H9 (cell line): ENCODE measurements at regions not wholly inside any gene's neighbourhood (a gene's known extent, or its start where the extent isn't known, plus 50 kb on each side); places are given as distances from the start of the nearest gene placed in this dataset.

Source experiments
- DNase-seq: peaks from one replicate; pipeline ENCODE4 v3.0.0-alpha.2; 2017
- H2AFZ ChIP-seq: one replicate; pipeline ENCODE4 v1.6.1; 2013; ENCODE audit warnings: mild to moderate bottlenecking, low read length, control low read depth, moderate library complexity
- H2AK5ac ChIP-seq: 2 replicates; pipeline ENCODE4 v1.6.1; 2013; ENCODE audit warnings: low read length, control low read depth, mixed read lengths; ENCODE audit not compliant: insufficient read length
- H2BK120ac ChIP-seq: one replicate; pipeline ENCODE4 v1.6.1; 2013; ENCODE audit warnings: low read depth, mild to moderate bottlenecking, low read length, control low read depth, inconsistent platforms; ENCODE audit not compliant: poor library complexity, severe bottlenecking
- H2BK12ac ChIP-seq: 2 replicates; pipeline ENCODE4 v1.6.1; 2013; ENCODE audit warnings: low read length, control low read depth, mixed read lengths, low read depth; ENCODE audit not compliant: insufficient read length
- H2BK15ac ChIP-seq: 2 replicates; pipeline ENCODE4 v1.6.1; 2013; ENCODE audit warnings: low read depth, low read length, control low read depth
- H2BK20ac ChIP-seq: one replicate; pipeline ENCODE4 v1.6.1; 2013; ENCODE audit warnings: low read depth, mild to moderate bottlenecking, low read length, control low read depth, inconsistent platforms; ENCODE audit not compliant: poor library complexity, severe bottlenecking
- H2BK5ac ChIP-seq: 2 replicates; pipeline ENCODE4 v1.6.1; 2013; ENCODE audit warnings: low read length, control low read depth, mixed read lengths; ENCODE audit not compliant: insufficient read length
- H3K14ac ChIP-seq: 2 replicates; pipeline ENCODE4 v1.6.1; 2013; ENCODE audit warnings: low read length, control low read depth; ENCODE audit not compliant: insufficient read depth
- H3K18ac ChIP-seq: 2 replicates; pipeline ENCODE4 v1.6.1; 2013; ENCODE audit warnings: low read depth, mild to moderate bottlenecking, mixed read lengths, low read length, control low read depth; ENCODE audit not compliant: insufficient read length
- H3K23ac ChIP-seq: 2 replicates; pipeline ENCODE4 v1.6.1; 2013; ENCODE audit warnings: low read length, control low read depth, mixed read lengths, low read depth; ENCODE audit not compliant: insufficient read length
- H3K23me2 ChIP-seq: 2 replicates; pipeline ENCODE4 v1.6.1; 2013; ENCODE audit warnings: low read depth, mild to moderate bottlenecking, mixed read lengths, low read length, control low read depth; ENCODE audit not compliant: insufficient read length, poor library complexity, severe bottlenecking
- H3K27ac ChIP-seq: 2 replicates; pipeline ENCODE4 v1.5.1; 2013; ENCODE audit warnings: low read length, control low read depth, mixed read lengths, low read depth; ENCODE audit not compliant: insufficient read length
- H3K27me3 ChIP-seq: 2 replicates; pipeline ENCODE4 v1.6.1; 2013; ENCODE audit warnings: low read length, control low read depth, inconsistent platforms; ENCODE audit not compliant: insufficient read depth
- H3K4ac ChIP-seq: 2 replicates; pipeline ENCODE4 v1.6.1; 2013; ENCODE audit warnings: low read depth, mild to moderate bottlenecking, control low read depth, inconsistent platforms, low read length, moderate library complexity
- H3K4me1 ChIP-seq: 2 replicates; pipeline ENCODE4 v1.6.1; 2013; ENCODE audit warnings: low read length, control low read depth, inconsistent platforms; ENCODE audit not compliant: insufficient read depth
- H3K4me2 ChIP-seq: 2 replicates; pipeline ENCODE4 v1.6.1; 2013; ENCODE audit warnings: low read length, control low read depth, mixed read lengths; ENCODE audit not compliant: insufficient read length, insufficient read depth
- H3K56ac ChIP-seq: 2 replicates; pipeline ENCODE4 v1.6.1; 2013; ENCODE audit warnings: low read depth, mild to moderate bottlenecking, mixed read lengths, low read length, control low read depth; ENCODE audit not compliant: insufficient read length
- H3K79me1 ChIP-seq: 2 replicates; pipeline ENCODE4 v1.6.1; 2013; ENCODE audit warnings: low read depth, mild to moderate bottlenecking, moderate library complexity, low read length, control low read depth, inconsistent platforms; ENCODE audit not compliant: insufficient read depth, poor library complexity, severe bottlenecking
- H3K79me2 ChIP-seq: 2 replicates; pipeline ENCODE4 v1.6.1; 2013; ENCODE audit warnings: low read length, control low read depth, inconsistent platforms; ENCODE audit not compliant: insufficient read depth
- H3K9ac ChIP-seq: 2 replicates; pipeline ENCODE4 v1.6.1; 2013; ENCODE audit warnings: low read length, control low read depth, mixed read lengths; ENCODE audit not compliant: insufficient read length; ENCODE audit errors: extremely low read depth
- H3K9me3 ChIP-seq: one replicate; pipeline ENCODE4 v1.6.1; 2013; ENCODE audit warnings: low read depth, low read length, inconsistent platforms; ENCODE audit not compliant: control insufficient read depth
- H3T11ph ChIP-seq: one replicate; pipeline ENCODE4 v1.6.1; 2013; ENCODE audit warnings: mild to moderate bottlenecking, low read length, control low read depth, inconsistent platforms
- H4K20me1 ChIP-seq: one replicate; pipeline ENCODE4 v1.6.1; 2013; ENCODE audit not compliant: control insufficient read depth, insufficient read length, insufficient read depth
- H4K5ac ChIP-seq: 2 replicates; pipeline ENCODE4 v1.6.1; 2013; ENCODE audit warnings: low read depth, mild to moderate bottlenecking, mixed read lengths, low read length, control low read depth; ENCODE audit not compliant: insufficient read length
- H4K8ac ChIP-seq: replicated peaks from 2 replicates; pipeline ENCODE4 v1.6.1; 2013; ENCODE audit warnings: low read length, control low read depth, mixed read lengths, low read depth; ENCODE audit not compliant: insufficient read length
- H4K91ac ChIP-seq: 2 replicates; pipeline ENCODE4 v1.6.1; 2013; ENCODE audit warnings: low read depth, mild to moderate bottlenecking, moderate library complexity, mixed read lengths, low read length, control low read depth; ENCODE audit not compliant: insufficient read length
- H3K27ac Mint-ChIP-seq, 3 experiments: 2 replicates in 2 of 3; 3 replicates in 1 of 3; pipeline ENCODE4 v1.8.0; 2020 to 2021; ENCODE audit warnings: mixed read lengths in 3 of 3, mild to moderate bottlenecking in 1 of 3, moderate library complexity in 1 of 3
- H3K27me3 Mint-ChIP-seq: 2 replicates; pipeline ENCODE4 v1.8.0; 2021; ENCODE audit warnings: low read depth, mild to moderate bottlenecking, moderate library complexity, mixed read lengths
- H3K36me3 Mint-ChIP-seq, 3 experiments: 2 replicates in 2 of 3; 3 replicates in 1 of 3; pipeline ENCODE4 v1.8.0; 2020 to 2021; ENCODE audit warnings: low read depth in 3 of 3, mixed read lengths in 3 of 3; ENCODE audit not compliant: insufficient read depth in 1 of 3
- H3K4me1 Mint-ChIP-seq, 2 experiments: 2 replicates each; pipeline ENCODE4 v1.8.0; 2020; ENCODE audit warnings: mixed read lengths in 2 of 2
- H3K4me3 Mint-ChIP-seq, 2 experiments: 2 replicates in 1 of 2; 3 replicates in 1 of 2; pipeline ENCODE4 v1.8.0; 2020 to 2021; ENCODE audit warnings: mild to moderate bottlenecking in 2 of 2, mixed read lengths in 2 of 2, moderate library complexity in 1 of 2
- H3K9me3 Mint-ChIP-seq, 2 experiments: 2 replicates in 1 of 2; 3 replicates in 1 of 2; pipeline ENCODE4 v1.8.0; 2020; ENCODE audit warnings: mild to moderate bottlenecking in 2 of 2, mixed read lengths in 2 of 2, moderate library complexity in 1 of 2
- CTCF ChIP-seq: fragments of 200-600 bp; sonication (generic); conservative IDR thresholded peaks from 3 replicates; pipeline ENCODE4 v1.8.0; 2021; ENCODE audit warnings: antibody characterized with exemption, mild to moderate bottlenecking
- WGBS: extraction: QIAGEN DNeasy Blood & Tissue Kit; methylation state at CpG from one replicate; pipeline ENCODE4 v1.1.7; 2013; ENCODE audit warnings: missing lambda C conversion rate, low lambda C conversion rate, mixed read lengths; ENCODE audit not compliant: insufficient read length; ENCODE audit errors: extremely low coverage; 5-methylcytosine and 5-hydroxymethylcytosine counted together

- no peak overlapping the region for H3K18ac ChIP-seq
- no peaks in the 10 kb centered on the region for H3K36me3 Mint-ChIP-seq
- H3K79me2 ChIP-seq = no peaks in the 10 kb centered on the region
- H3K79me1 ChIP-seq = no peaks in the 10 kb centered on the region
- H4K91ac ChIP-seq = no peak overlapping the region
- no peak overlapping the region for H2AFZ ChIP-seq
- H3K4ac ChIP-seq = no peak overlapping the region
- H2AK5ac ChIP-seq = no peak overlapping the region
- no peak overlapping the region for H3K14ac ChIP-seq
- no peak for DNase-seq
- H3T11ph ChIP-seq = no peak overlapping the region
- no peak overlapping the region for H3K27ac Mint-ChIP-seq
- H4K8ac ChIP-seq = no peak overlapping the region
- WGBS = no CpG with 5 or more reads among the region's 2 CpGs
- H4K20me1 ChIP-seq = no peaks in the 10 kb centered on the region
- H2BK15ac ChIP-seq = no peak overlapping the region
- no peak overlapping the region for H3K4me3 Mint-ChIP-seq
- no peaks in the 10 kb centered on the region for H3K27me3 ChIP-seq
- H3K27me3 Mint-ChIP-seq = no peaks in the 10 kb centered on the region
- H3K4me2 ChIP-seq = no peak overlapping the region
- no peak overlapping the region for H3K23ac ChIP-seq
- H4K5ac ChIP-seq = no peak overlapping the region
- H3K27ac ChIP-seq = no peak overlapping the region
- TF ChIP-seq CTCF = no peak
- H2BK20ac ChIP-seq = no peak overlapping the region
- no peaks in the 10 kb centered on the region for H3K9me3 Mint-ChIP-seq
- no peaks in the 10 kb centered on the region for H3K23me2 ChIP-seq
- no peak overlapping the region for H3K9ac ChIP-seq
- no peak overlapping the region for H2BK120ac ChIP-seq
- peaks cover 7 to 10% of the 10 kb centered on the region in 2 experiments for H3K4me1 Mint-ChIP-seq
- no peak overlapping the region for H2BK12ac ChIP-seq
- H3K56ac ChIP-seq = no peak overlapping the region
- no peaks in the 10 kb centered on the region for H3K9me3 ChIP-seq
- H2BK5ac ChIP-seq = no peak overlapping the region
- H3K4me1 ChIP-seq = no peaks in the 10 kb centered on the region
These were observed 1599.8 kb downstream of the OLFM4 start for GRCh38 chr13:54628383-54628782.
